Esophagus squamous epithelium (tissue), 5 donors: ENCODE measurements at regions not wholly inside any gene's neighbourhood (a gene's known extent, or its start where the extent isn't known, plus 50 kb on each side); places are given as distances from the start of the nearest gene placed in this dataset.

ENCODE experiments used
- DNase-seq: peaks from one replicate; lab custom pipeline; 2025; lab: John Stamatoyannopoulos, UW
- H3K27ac ChIP-seq, 4 donors: fragments of 200-600 bp; sonication (generic); one replicate each; pipeline ENCODE4 v1.5.1; 2016 to 2019; ENCODE audit warnings: mild to moderate bottlenecking in 1 of 4
- H3K27me3 ChIP-seq, 4 donors: fragments of 200-600 bp; sonication (generic); 1 replicate in 3 of 4; 2 replicates in 1 of 4; pipeline versions ENCODE4 v1.5.1 to v1.6.0; 2017 to 2021; ENCODE audit warnings: antibody characterized with exemption in 1 of 4
- H3K36me3 ChIP-seq, 3 donors: fragments of 200-600 bp; sonication (generic); one replicate each; pipeline ENCODE4 v1.5.1; 2016 to 2019
- H3K4me1 ChIP-seq, 3 donors: fragments of 200-600 bp; sonication (generic); one replicate each; pipeline ENCODE4 v1.5.1; 2017 to 2019
- H3K4me3 ChIP-seq, 4 donors: fragments of 200-600 bp; sonication (generic); 1 replicate in 3 of 4; 2 replicates in 1 of 4; pipeline ENCODE4 v1.5.1; 2016 to 2019; ENCODE audit warnings: mild to moderate bottlenecking in 2 of 4, moderate library complexity in 1 of 4
- H3K9me3 ChIP-seq, 3 donors: fragments of 200-600 bp; sonication (generic); one replicate each; pipeline ENCODE4 v1.5.1; 2016 to 2019
- CTCF ChIP-seq, 6 experiments: fragments of 450-650 bp in 4 of 6; fragments of 200-600 bp in 2 of 6; sonication (generic) in 2 of 6; IDR thresholded peaks; one replicate each; pipeline ENCODE4 v1.5.1; 2016 to 2019; ENCODE audit warnings: antibody characterized with exemption in 6 of 6, mild to moderate bottlenecking in 4 of 6, moderate library complexity in 4 of 6
- POLR2A ChIP-seq, 4 donors: fragments of 450-650 bp; IDR thresholded peaks; one replicate each; pipeline ENCODE4 v1.6.1; 2017; ENCODE audit warnings: antibody characterized with exemption in 4 of 4, mild to moderate bottlenecking in 4 of 4, moderate library complexity in 3 of 4
- WGBS, 2 donors: methylation state at CpG; one replicate each; pipeline ENCODE4 v1.1.5; 2018; 5-methylcytosine and 5-hydroxymethylcytosine counted together
- intact Hi-C: fragments of 100-400 bp; cut with DNase I; formaldehyde crosslinking; loops from one replicate; pipeline ENCODE4 v1.15.0; 2022
- donor health status: DM: yes; HTN: yes; CAD: no.

- TF ChIP-seq POLR2A (IDR thresholded peaks at IDR 0.05) (no peak), CTCF (IDR thresholded peaks at IDR 0.05) (no peak)
- no peak for DNase-seq
- Histone ChIP-seq H3K27ac (no peak overlapping the region), H3K27me3 (no peaks in the 10 kb centered on the region), H3K36me3 (no peaks in the 10 kb centered on the region), H3K4me3 (no peak overlapping the region), H3K9me3 (no peaks in the 10 kb centered on the region), H3K4me1 (no peaks in the 10 kb centered on the region)
- intact Hi-C loops, result no loop called here
- 61 to 62% methylated on average over 5 of the region's 5 CpGs for WGBS, 2 donors
These were observed 129.2 kb downstream of the FAM43A start for GRCh38 chr3:194814878-194815357.

- Histone ChIP-seq H3K4me3 (no peak overlapping the region), H3K9me3 (no peaks in the 10 kb centered on the region), H3K4me1 (no peaks in the 10 kb centered on the region), H3K36me3 (no peaks in the 10 kb centered on the region), H3K27ac (no peak overlapping the region), H3K27me3 (no peaks in the 10 kb centered on the region)
- no peak for DNase-seq
- intact Hi-C loops, result no loop called here
- 85 to 90% methylated on average over 8 to 11 of the region's 12 CpGs for WGBS, 2 donors
- TF ChIP-seq CTCF (IDR thresholded peaks at IDR 0.05), result no peak
- TF ChIP-seq POLR2A (IDR thresholded peaks at IDR 0.05), result no peak
These were observed 131.3 kb downstream of the FAM43A start for GRCh38 chr3:194816748-194817591.

GRCh38 chr3:194817592-194817930 lies 131.9 kb downstream of the FAM43A start:
- H3K4me3 ChIP-seq, result no peak overlapping the region
- intact Hi-C loops, result no loop called here
- TF ChIP-seq CTCF (IDR thresholded peaks at IDR 0.05) (no peak), POLR2A (IDR thresholded peaks at IDR 0.05) (no peak)
- H3K9me3 ChIP-seq, result no peaks in the 10 kb centered on the region
- no peaks in the 10 kb centered on the region for H3K4me1 ChIP-seq
- no peaks in the 10 kb centered on the region for H3K27me3 ChIP-seq
- WGBS, 2 donors, result 83% methylated on average over 1 of the region's 4 CpGs; no CpG with 5 or more reads in 1 of the 2 donors
- H3K27ac ChIP-seq, result no peak overlapping the region
- no peaks in the 10 kb centered on the region for H3K36me3 ChIP-seq
- DNase-seq, result no peak

- 67 to 82% methylated on average over 5 to 6 of the region's 6 CpGs for WGBS, 2 donors
- Histone ChIP-seq H3K27me3 (no peaks in the 10 kb centered on the region), H3K36me3 (no peaks in the 10 kb centered on the region), H3K4me3 (no peak overlapping the region), H3K4me1 (no peaks in the 10 kb centered on the region), H3K9me3 (no peaks in the 10 kb centered on the region), H3K27ac (no peak overlapping the region)
- no peak for DNase-seq
- intact Hi-C loops, result no loop called here
- TF ChIP-seq POLR2A (IDR thresholded peaks at IDR 0.05), result no peak
- no peak for TF ChIP-seq CTCF (IDR thresholded peaks at IDR 0.05)
These were observed 132.3 kb downstream of the FAM43A start for GRCh38 chr3:194817936-194818335.

GRCh38 chr3:194824100-194824499 lies 138.4 kb downstream of the FAM43A start:
- peaks cover 0 to 8% (median 3%) of the 10 kb centered on the region in 3 donors for H3K4me1 ChIP-seq
- TF ChIP-seq CTCF (IDR thresholded peaks at IDR 0.05) (no peak), POLR2A (IDR thresholded peaks at IDR 0.05) (no peak)
- H3K4me3 ChIP-seq, result no peak overlapping the region
- WGBS, 2 donors, result 64 to 70% methylated on average over 4 of the region's 4 CpGs
- intact Hi-C loops, result no loop called here
- no peak for DNase-seq
- H3K36me3 ChIP-seq, result no peaks in the 10 kb centered on the region
- H3K27me3 ChIP-seq, result no peaks in the 10 kb centered on the region
- H3K27ac ChIP-seq, result no peak overlapping the region
- H3K9me3 ChIP-seq, result no peaks in the 10 kb centered on the region
